ENCODE measurements at regions not wholly inside any gene's neighbourhood (a gene's known extent, or its start where the extent isn't known, plus 50 kb on each side); places are given as distances from the start of the nearest gene placed in this dataset.

DNA sequence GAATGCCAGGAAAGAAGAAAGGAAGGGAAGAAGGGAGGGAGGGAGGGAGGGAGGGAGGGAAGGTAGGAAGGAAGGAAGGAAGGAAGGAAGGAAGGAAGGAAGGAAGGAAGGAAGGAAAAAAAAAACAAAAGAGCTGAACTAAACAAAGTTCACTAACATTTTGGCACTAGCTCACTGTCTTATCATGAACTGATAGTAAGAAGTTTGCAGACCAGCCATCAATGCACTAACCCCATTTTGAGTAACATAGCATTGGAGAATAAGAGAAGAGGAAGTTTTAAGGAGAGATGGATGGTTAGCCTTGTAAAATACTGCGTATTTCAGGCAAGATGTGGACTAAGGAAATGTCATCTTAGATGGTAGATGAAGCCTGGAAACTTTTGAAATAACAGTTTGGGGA is 1136.0 kb downstream of the FLRT2 start:
- Histone ChIP-seq H3K27me3 (replicated peaks; ENCODE audit: insufficient read depth, low read length) (no peaks in the 10 kb centered on the region), H2AFZ (ENCODE audit: low read length) (no peak overlapping the region), H4K20me1 (ENCODE audit: insufficient read depth, low read length) (no peaks in the 10 kb centered on the region), H3K9ac (ENCODE audit: low read length) (no peak overlapping the region), H3K36me3 (replicated peaks; ENCODE audit: insufficient read depth, low read length) (no peaks in the 10 kb centered on the region), H3K27ac (ENCODE audit: low read length) (no peak overlapping the region), H3K4me3 (ENCODE audit: low read length) (no peak overlapping the region), H3F3A (ENCODE audit: insufficient read depth, low read length) (no peaks in the 10 kb centered on the region), H3K9me2 (replicated peaks; ENCODE audit: insufficient read depth, low read length) (no peaks in the 10 kb centered on the region), H3K9me3 (replicated peaks; ENCODE audit: insufficient read depth, low read length) (no peaks in the 10 kb centered on the region), H3K4me1 (ENCODE audit: low read length) (no peaks in the 10 kb centered on the region), H3K4me2 (ENCODE audit: low read depth, low read length) (no peak overlapping the region), H3K79me2 (ENCODE audit: low read length) (no peaks in the 10 kb centered on the region)
- TF ChIP-seq EZH2 (optimal IDR thresholded peaks at IDR 0.05; ENCODE audit: low read depth, low read length) (no peak), EZH2phosphoT487 (IDR thresholded peaks at IDR 0.05; ENCODE audit: low read length) (no peak)
- TF ChIP-seq, protein P1, sequence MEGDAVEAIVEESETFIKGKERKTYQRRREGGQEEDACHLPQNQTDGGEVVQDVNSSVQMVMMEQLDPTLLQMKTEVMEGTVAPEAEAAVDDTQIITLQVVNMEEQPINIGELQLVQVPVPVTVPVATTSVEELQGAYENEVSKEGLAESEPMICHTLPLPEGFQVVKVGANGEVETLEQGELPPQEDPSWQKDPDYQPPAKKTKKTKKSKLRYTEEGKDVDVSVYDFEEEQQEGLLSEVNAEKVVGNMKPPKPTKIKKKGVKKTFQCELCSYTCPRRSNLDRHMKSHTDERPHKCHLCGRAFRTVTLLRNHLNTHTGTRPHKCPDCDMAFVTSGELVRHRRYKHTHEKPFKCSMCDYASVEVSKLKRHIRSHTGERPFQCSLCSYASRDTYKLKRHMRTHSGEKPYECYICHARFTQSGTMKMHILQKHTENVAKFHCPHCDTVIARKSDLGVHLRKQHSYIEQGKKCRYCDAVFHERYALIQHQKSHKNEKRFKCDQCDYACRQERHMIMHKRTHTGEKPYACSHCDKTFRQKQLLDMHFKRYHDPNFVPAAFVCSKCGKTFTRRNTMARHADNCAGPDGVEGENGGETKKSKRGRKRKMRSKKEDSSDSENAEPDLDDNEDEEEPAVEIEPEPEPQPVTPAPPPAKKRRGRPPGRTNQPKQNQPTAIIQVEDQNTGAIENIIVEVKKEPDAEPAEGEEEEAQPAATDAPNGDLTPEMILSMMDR (IDR thresholded peaks at IDR 0.05; ENCODE audit: low read length), result no peak
- no peak for DNase-seq

DNA sequence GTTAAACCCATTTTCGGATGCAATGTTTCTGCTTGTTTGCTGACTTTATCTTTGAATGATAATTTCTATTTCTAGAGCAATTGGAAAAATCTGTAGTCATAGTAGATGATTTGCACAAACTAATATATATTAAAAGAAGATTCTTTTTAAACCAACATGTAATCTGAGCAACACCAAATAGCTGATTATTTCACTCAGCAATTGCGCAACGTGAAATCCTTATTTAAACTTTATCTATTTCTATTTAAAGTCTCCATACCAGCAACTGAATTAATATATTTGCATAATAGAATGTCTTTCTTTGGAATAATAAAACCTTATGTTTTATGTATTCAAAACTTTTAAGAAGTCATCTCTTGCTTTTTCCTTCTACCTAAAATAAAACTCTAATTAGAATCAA is 1132.4 kb downstream of the FLRT2 start:
- TF ChIP-seq, protein P1 (IDR thresholded peaks at IDR 0.05; ENCODE audit: low read length), result no peak
- TF ChIP-seq EZH2 (optimal IDR thresholded peaks at IDR 0.05; ENCODE audit: low read depth, low read length) (no peak), EZH2phosphoT487 (IDR thresholded peaks at IDR 0.05; ENCODE audit: low read length) (no peak)
- no peak overlapping the region for H3K9ac ChIP-seq (ENCODE audit: low read length)
- no peak for DNase-seq
- no peaks in the 10 kb centered on the region for H3F3A ChIP-seq (ENCODE audit: insufficient read depth, low read length)
- no peak overlapping the region for H2AFZ ChIP-seq (ENCODE audit: low read length)
- no peaks in the 10 kb centered on the region for H3K27me3 ChIP-seq (replicated peaks; ENCODE audit: insufficient read depth, low read length)
- no peak overlapping the region for H3K27ac ChIP-seq (ENCODE audit: low read length)
- H3K9me2 ChIP-seq (replicated peaks; ENCODE audit: insufficient read depth, low read length), result no peaks in the 10 kb centered on the region
- no peaks in the 10 kb centered on the region for H3K36me3 ChIP-seq (replicated peaks; ENCODE audit: insufficient read depth, low read length)
- no peak overlapping the region for H3K4me2 ChIP-seq (ENCODE audit: low read depth, low read length)
- no peaks in the 10 kb centered on the region for H3K9me3 ChIP-seq (replicated peaks; ENCODE audit: insufficient read depth, low read length)
- no peaks in the 10 kb centered on the region for H3K4me1 ChIP-seq (ENCODE audit: low read length)
- H3K4me3 ChIP-seq (ENCODE audit: low read length), result no peak overlapping the region
- no peaks in the 10 kb centered on the region for H4K20me1 ChIP-seq (ENCODE audit: insufficient read depth, low read length)
- no peaks in the 10 kb centered on the region for H3K79me2 ChIP-seq (ENCODE audit: low read length)

DNA sequence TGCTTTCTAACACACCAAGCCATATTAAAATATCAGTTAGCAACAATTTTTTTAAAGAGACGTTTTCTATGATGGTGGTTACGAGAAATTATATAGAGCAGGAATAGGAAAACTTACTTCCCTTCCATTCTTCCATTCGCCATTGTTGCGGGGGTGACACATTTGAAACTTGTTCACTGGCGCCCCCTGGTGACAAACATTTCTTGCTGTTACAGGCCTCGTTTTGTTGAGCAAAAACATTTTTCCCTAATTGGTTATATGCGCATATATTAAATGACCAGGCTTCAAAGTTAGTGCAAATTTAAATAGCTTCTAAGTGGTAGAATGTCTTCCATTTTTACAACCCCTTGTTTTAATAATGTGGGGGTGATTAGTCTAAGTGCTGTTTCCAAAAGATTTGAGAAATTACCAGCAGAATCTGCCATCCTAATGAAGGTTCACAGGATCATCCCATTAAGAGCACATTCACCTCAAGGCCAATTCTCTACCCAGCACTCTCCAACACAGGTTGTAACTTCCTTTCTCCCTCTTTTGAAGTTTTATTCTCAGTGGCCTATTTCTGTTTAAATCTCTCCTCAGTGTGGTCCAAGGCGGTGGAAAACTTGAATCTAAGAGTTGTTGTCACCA is 1124.7 kb downstream of the FLRT2 start:
- no peak for TF ChIP-seq EZH2phosphoT487 (IDR thresholded peaks at IDR 0.05; ENCODE audit: low read length)
- no peak for TF ChIP-seq EZH2 (optimal IDR thresholded peaks at IDR 0.05; ENCODE audit: low read depth, low read length)
- TF ChIP-seq, protein P1 (IDR thresholded peaks at IDR 0.05; ENCODE audit: low read length), result peak; percentile 45
- no peaks in the 10 kb centered on the region for H3K4me1 ChIP-seq (ENCODE audit: low read length)
- no peaks in the 10 kb centered on the region for H3K27me3 ChIP-seq (replicated peaks; ENCODE audit: insufficient read depth, low read length)
- H3K27ac ChIP-seq (ENCODE audit: low read length), result no peak overlapping the region
- no peak overlapping the region for H3K9ac ChIP-seq (ENCODE audit: low read length)
- H3K9me2 ChIP-seq (replicated peaks; ENCODE audit: insufficient read depth, low read length), result no peaks in the 10 kb centered on the region
- H3K9me3 ChIP-seq (replicated peaks; ENCODE audit: insufficient read depth, low read length), result no peaks in the 10 kb centered on the region
- H3K4me2 ChIP-seq (ENCODE audit: low read depth, low read length), result no peak overlapping the region
- H3K36me3 ChIP-seq (replicated peaks; ENCODE audit: insufficient read depth, low read length), result no peaks in the 10 kb centered on the region
- no peak overlapping the region for H2AFZ ChIP-seq (ENCODE audit: low read length)
- no peaks in the 10 kb centered on the region for H3K79me2 ChIP-seq (ENCODE audit: low read length)
- H4K20me1 ChIP-seq (ENCODE audit: insufficient read depth, low read length), result no peaks in the 10 kb centered on the region
- H3K4me3 ChIP-seq (ENCODE audit: low read length), result no peak overlapping the region
- peak; percentile 35 for DNase-seq
- no peaks in the 10 kb centered on the region for H3F3A ChIP-seq (ENCODE audit: insufficient read depth, low read length)
